ENCODE measurements at regions not wholly inside any gene's neighbourhood (a gene's known extent, or its start where the extent isn't known, plus 50 kb on each side); places are given as distances from the start of the nearest gene placed in this dataset.
"Not testable (repeated sequence)": the region's sequence is repeated elsewhere in the genome, so short reads cannot be mapped to it uniquely, and the experiment has no call there.

- peak; percentile 33 for DNase-seq (ENCODE audit: low read depth)
- H3K4me3 ChIP-seq (ENCODE audit: low read length), result no peak overlapping the region
- TF ChIP-seq CTCF (conservative IDR thresholded peaks at IDR 0.05; ENCODE audit: low read length), result no peak
Measured at GRCh38 chr6:145087034-145087433, 648.3 kb downstream of the EPM2A start.

GRCh38 chr6:145090801-145091585, 644.3 kb downstream of the EPM2A start:
- H3K4me3 ChIP-seq (ENCODE audit: low read length), result no peak overlapping the region
- no peak for TF ChIP-seq CTCF (conservative IDR thresholded peaks at IDR 0.05; ENCODE audit: low read length)
- no peak for DNase-seq (ENCODE audit: low read depth)

GRCh38 chr6:145091586-145092142, 643.7 kb downstream of the EPM2A start:
- no peak overlapping the region for H3K4me3 ChIP-seq (ENCODE audit: low read length)
- DNase-seq (ENCODE audit: low read depth), result no peak

GRCh38 chr6:145092554-145092953, 642.8 kb downstream of the EPM2A start:
- DNase-seq (ENCODE audit: low read depth), result no peak
- no peak for TF ChIP-seq CTCF (conservative IDR thresholded peaks at IDR 0.05; ENCODE audit: low read length)
- H3K4me3 ChIP-seq (ENCODE audit: low read length), result no peak overlapping the region

More at GRCh38 chr6:145091586-145092142, 643.7 kb downstream of the EPM2A start:
- no peak for TF ChIP-seq CTCF (conservative IDR thresholded peaks at IDR 0.05; ENCODE audit: low read length)

- TF ChIP-seq CTCF (conservative IDR thresholded peaks at IDR 0.05; ENCODE audit: low read length), result no peak
- no peak for DNase-seq (ENCODE audit: low read depth)
- no peak overlapping the region for H3K4me3 ChIP-seq (ENCODE audit: low read length)
Measured at GRCh38 chr6:145093226-145093625, 642.1 kb downstream of the EPM2A start.

- no peak overlapping the region for H3K4me3 ChIP-seq (ENCODE audit: low read length)
- no peak for DNase-seq (ENCODE audit: low read depth)
- no peak for TF ChIP-seq CTCF (conservative IDR thresholded peaks at IDR 0.05; ENCODE audit: low read length)
Measured at GRCh38 chr6:145096846-145097245, 638.5 kb downstream of the EPM2A start.

GRCh38 chr6:145098127-145098526, 637.2 kb downstream of the EPM2A start:
- DNase-seq (ENCODE audit: low read depth), result not testable (repeated sequence)

More at GRCh38 chr6:145098127-145098526, 637.2 kb downstream of the EPM2A start:
- H3K4me3 ChIP-seq (ENCODE audit: low read length), result not testable (repeated sequence)

Data from AG10803 (cell line).